ENCODE measurements at regions not wholly inside any gene's neighbourhood (a gene's known extent, or its start where the extent isn't known, plus 50 kb on each side); places are given as distances from the start of the nearest gene placed in this dataset.

DNA sequence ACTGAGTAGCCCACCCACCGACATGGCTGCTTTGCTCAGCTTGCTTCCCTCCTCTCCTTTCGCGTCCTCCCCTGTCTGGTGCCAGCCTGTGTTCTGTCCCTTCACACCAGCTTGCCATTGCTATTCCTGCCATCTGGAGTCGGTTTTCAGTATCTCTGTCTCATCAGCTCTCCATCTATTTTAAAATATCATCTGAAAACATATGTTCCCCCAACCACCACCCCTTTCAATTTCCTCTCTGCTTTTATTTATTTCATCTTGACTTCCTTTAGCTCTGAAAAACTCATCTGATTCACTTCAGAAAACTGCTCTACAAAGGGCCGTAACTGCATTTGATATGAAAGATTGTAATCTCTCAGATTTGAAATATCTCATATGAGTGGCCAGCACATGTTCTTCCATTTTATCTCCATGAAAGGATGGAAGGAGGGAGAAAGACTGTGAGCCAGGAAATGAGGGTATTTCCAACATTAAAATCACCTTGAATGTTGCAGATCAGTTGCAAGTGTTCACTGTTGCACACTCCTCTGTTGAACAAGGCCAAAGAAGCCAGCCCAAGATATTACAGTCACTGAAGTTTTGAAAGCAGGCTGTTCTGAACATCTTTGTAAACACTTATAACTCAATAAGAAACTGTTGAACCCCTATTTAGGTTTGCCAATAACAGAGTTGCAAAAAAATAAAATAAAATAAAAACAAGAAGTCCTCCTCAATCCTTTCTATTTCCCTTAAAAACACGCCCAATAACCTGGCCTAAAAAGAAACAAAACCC is 202.4 kb upstream of the NEBL start:
- no peak overlapping the region for H3K4me3 ChIP-seq (ENCODE audit: insufficient read length, low read depth)
- H3K9me3 ChIP-seq (ENCODE audit: insufficient read depth, low read length), result no peaks in the 10 kb centered on the region
- H3K9ac ChIP-seq (ENCODE audit: insufficient read length, low read depth), result no peak overlapping the region
- DNase-seq (ENCODE audit: low read depth, low spot score), result no peak
- no peaks in the 10 kb centered on the region for H3K4me1 ChIP-seq (ENCODE audit: insufficient read depth, insufficient read length)
- H3K27me3 ChIP-seq (ENCODE audit: insufficient read depth, insufficient read length), result no peaks in the 10 kb centered on the region
- no peak for TF ChIP-seq ZNF274 (IDR thresholded peaks at IDR 0.05; ENCODE audit: low read depth, low read length)
- TF ChIP-seq YY1 (IDR thresholded peaks at IDR 0.05; ENCODE audit: insufficient read depth, insufficient read length), result no peak
- no peak for TF ChIP-seq SUZ12 (IDR thresholded peaks at IDR 0.05; ENCODE audit: extremely low read depth, insufficient read depth, insufficient read length)
- H3K36me3 ChIP-seq (ENCODE audit: insufficient read depth, insufficient read length, low read length), result no peaks in the 10 kb centered on the region

DNA sequence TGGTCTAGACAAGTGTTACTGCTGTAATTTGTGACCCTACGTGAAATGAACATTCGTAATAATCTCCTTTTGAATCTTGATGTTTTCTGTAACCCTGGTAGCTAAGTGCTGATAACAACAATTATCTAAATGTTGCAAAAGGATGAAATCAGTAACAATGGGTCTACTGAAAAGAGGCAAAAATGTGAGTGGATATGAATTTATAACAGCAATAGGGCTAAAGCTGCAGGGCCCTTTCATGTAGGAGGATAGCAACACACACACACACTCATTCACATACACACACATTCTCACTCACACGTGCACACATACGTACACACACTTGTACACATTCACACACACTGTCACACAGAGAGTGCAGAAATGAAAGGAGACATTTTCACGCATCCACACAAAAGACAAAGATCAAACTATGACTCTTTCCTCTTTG is 200.8 kb upstream of the NEBL start:
- DNase-seq (ENCODE audit: low read depth, low spot score), result no peak
- no peak overlapping the region for H3K9ac ChIP-seq (ENCODE audit: insufficient read length, low read depth)
- TF ChIP-seq YY1 (IDR thresholded peaks at IDR 0.05; ENCODE audit: insufficient read depth, insufficient read length) (no peak), SUZ12 (IDR thresholded peaks at IDR 0.05; ENCODE audit: extremely low read depth, insufficient read depth, insufficient read length) (no peak), ZNF274 (IDR thresholded peaks at IDR 0.05; ENCODE audit: low read depth, low read length) (no peak)
- no peaks in the 10 kb centered on the region for H3K4me1 ChIP-seq (ENCODE audit: insufficient read depth, insufficient read length)
- H3K36me3 ChIP-seq (ENCODE audit: insufficient read depth, insufficient read length, low read length), result no peaks in the 10 kb centered on the region
- H3K9me3 ChIP-seq (ENCODE audit: insufficient read depth, low read length), result no peaks in the 10 kb centered on the region
- no peaks in the 10 kb centered on the region for H3K27me3 ChIP-seq (ENCODE audit: insufficient read depth, insufficient read length)
- no peak overlapping the region for H3K4me3 ChIP-seq (ENCODE audit: insufficient read length, low read depth)

GRCh38 chr10:21095494-21096055 is 198.5 kb upstream of the NEBL start:
- Histone ChIP-seq H3K4me1 (ENCODE audit: insufficient read depth, insufficient read length) (no peaks in the 10 kb centered on the region), H3K9ac (ENCODE audit: insufficient read length, low read depth) (no peak overlapping the region), H3K27me3 (ENCODE audit: insufficient read depth, insufficient read length) (no peaks in the 10 kb centered on the region), H3K9me3 (ENCODE audit: insufficient read depth, low read length) (no peaks in the 10 kb centered on the region), H3K36me3 (ENCODE audit: insufficient read depth, insufficient read length, low read length) (no peaks in the 10 kb centered on the region), H3K4me3 (ENCODE audit: insufficient read length, low read depth) (no peak overlapping the region)
- no peak for DNase-seq (ENCODE audit: low read depth, low spot score)
- no peak for TF ChIP-seq ZNF274 (IDR thresholded peaks at IDR 0.05; ENCODE audit: low read depth, low read length)
- TF ChIP-seq SUZ12 (IDR thresholded peaks at IDR 0.05; ENCODE audit: extremely low read depth, insufficient read depth, insufficient read length), result no peak
- no peak for TF ChIP-seq YY1 (IDR thresholded peaks at IDR 0.05; ENCODE audit: insufficient read depth, insufficient read length)

DNA sequence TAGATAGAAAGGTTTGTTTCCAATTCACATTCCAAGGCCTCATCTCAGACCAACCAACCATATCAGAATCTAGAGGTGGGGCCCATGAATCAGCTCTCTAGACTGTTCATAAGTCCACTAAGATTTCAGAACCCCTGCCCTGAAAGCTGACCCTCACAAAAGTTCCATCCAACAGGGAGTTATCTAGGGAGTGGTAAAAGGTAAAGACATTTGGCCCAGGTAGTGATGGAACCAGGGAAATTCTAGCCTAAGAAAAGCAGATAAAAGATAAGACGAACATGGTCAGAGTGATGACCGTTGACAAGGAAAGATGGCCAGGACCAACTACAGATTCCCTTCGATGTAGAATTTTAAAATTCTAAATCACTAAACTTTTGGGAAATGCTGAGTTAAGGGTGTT is 198.0 kb upstream of the NEBL start:
- no peak overlapping the region for H3K9ac ChIP-seq (ENCODE audit: insufficient read length, low read depth)
- H3K27me3 ChIP-seq (ENCODE audit: insufficient read depth, insufficient read length), result no peaks in the 10 kb centered on the region
- H3K36me3 ChIP-seq (ENCODE audit: insufficient read depth, insufficient read length, low read length), result no peaks in the 10 kb centered on the region
- H3K4me1 ChIP-seq (ENCODE audit: insufficient read depth, insufficient read length), result no peaks in the 10 kb centered on the region
- H3K4me3 ChIP-seq (ENCODE audit: insufficient read length, low read depth), result no peak overlapping the region
- no peaks in the 10 kb centered on the region for H3K9me3 ChIP-seq (ENCODE audit: insufficient read depth, low read length)
- TF ChIP-seq YY1 (IDR thresholded peaks at IDR 0.05; ENCODE audit: insufficient read depth, insufficient read length) (no peak), ZNF274 (IDR thresholded peaks at IDR 0.05; ENCODE audit: low read depth, low read length) (no peak), SUZ12 (IDR thresholded peaks at IDR 0.05; ENCODE audit: extremely low read depth, insufficient read depth, insufficient read length) (no peak)
- no peak for DNase-seq (ENCODE audit: low read depth, low spot score)

DNA sequence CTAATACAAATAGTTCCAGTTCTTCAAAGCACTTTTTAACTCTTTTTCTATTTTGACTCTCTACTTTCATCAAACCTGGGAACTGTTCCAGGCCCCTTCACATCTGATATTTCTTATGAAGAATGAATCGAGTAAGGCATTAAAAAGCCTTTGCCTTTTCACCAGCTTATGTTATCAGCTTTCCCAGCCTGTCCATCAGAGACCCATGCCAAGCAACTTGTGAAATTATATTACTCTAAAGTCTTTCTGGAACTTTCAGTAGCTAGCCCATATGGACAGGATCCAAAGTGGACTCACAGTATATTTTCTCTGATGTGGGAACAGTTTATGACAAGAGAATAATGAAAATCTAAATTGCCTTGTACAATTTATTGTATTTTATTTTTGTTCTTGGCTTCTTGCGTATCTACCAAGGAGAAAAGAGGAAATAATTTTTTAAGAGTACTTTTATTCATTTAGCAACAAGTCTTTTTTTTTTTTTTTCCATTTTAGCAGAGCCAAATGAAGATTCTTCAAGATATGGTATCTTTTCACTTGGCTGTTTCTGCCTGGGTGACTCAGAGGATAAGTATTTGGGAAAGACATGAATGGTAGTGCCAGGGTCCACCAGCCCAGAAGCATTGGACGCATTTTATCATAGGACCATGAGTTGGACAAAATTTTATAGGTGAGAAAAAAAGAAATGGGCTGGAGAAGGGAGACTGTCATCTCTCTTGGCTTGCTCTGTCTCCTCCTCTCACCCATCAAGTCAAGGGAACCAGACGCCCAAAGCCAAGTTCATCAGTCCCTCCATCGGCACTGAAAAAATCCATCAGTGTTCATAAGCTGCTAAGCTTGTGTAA is 195.8 kb upstream of the NEBL start:
- H3K9ac ChIP-seq (ENCODE audit: insufficient read length, low read depth), result no peak overlapping the region
- H3K4me1 ChIP-seq (ENCODE audit: insufficient read depth, insufficient read length), result no peaks in the 10 kb centered on the region
- TF ChIP-seq ZNF274 (IDR thresholded peaks at IDR 0.05; ENCODE audit: low read depth, low read length), result no peak
- no peak for TF ChIP-seq SUZ12 (IDR thresholded peaks at IDR 0.05; ENCODE audit: extremely low read depth, insufficient read depth, insufficient read length)
- TF ChIP-seq YY1 (IDR thresholded peaks at IDR 0.05; ENCODE audit: insufficient read depth, insufficient read length), result no peak
- H3K4me3 ChIP-seq (ENCODE audit: insufficient read length, low read depth), result no peak overlapping the region
- DNase-seq (ENCODE audit: low read depth, low spot score), result no peak
- no peaks in the 10 kb centered on the region for H3K27me3 ChIP-seq (ENCODE audit: insufficient read depth, insufficient read length)
- H3K9me3 ChIP-seq (ENCODE audit: insufficient read depth, low read length), result no peaks in the 10 kb centered on the region
- H3K36me3 ChIP-seq (ENCODE audit: insufficient read depth, insufficient read length, low read length), result no peaks in the 10 kb centered on the region

DNA sequence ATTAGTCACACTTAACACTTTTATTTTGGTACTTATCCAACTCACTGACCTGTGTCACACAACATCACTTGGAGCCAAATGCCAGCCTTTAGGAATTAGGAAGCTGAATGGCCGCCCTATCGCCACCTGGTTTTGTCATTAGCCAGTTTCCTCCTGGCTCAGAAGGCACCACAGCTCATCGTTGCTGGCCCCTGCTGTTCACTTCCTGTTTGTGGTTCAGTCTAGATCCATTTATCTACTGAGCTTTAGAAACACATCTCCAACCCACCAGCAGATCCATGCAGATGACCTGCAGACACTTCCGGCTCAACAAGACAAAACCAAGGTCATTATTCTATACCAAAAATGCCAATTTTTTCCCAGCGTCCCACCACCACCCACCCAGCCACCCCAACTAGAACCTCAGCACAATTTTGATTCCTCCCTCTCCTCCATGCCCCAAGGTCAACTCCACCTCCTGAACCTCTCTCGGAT is 193.5 kb upstream of the NEBL start:
- no peak overlapping the region for H3K9ac ChIP-seq (ENCODE audit: insufficient read length, low read depth)
- DNase-seq (ENCODE audit: low read depth, low spot score), result no peak
- no peaks in the 10 kb centered on the region for H3K9me3 ChIP-seq (ENCODE audit: insufficient read depth, low read length)
- H3K4me1 ChIP-seq (ENCODE audit: insufficient read depth, insufficient read length), result no peaks in the 10 kb centered on the region
- no peaks in the 10 kb centered on the region for H3K36me3 ChIP-seq (ENCODE audit: insufficient read depth, insufficient read length, low read length)
- no peak overlapping the region for H3K4me3 ChIP-seq (ENCODE audit: insufficient read length, low read depth)
- TF ChIP-seq ZNF274 (IDR thresholded peaks at IDR 0.05; ENCODE audit: low read depth, low read length) (no peak), SUZ12 (IDR thresholded peaks at IDR 0.05; ENCODE audit: extremely low read depth, insufficient read depth, insufficient read length) (no peak), YY1 (IDR thresholded peaks at IDR 0.05; ENCODE audit: insufficient read depth, insufficient read length) (no peak)
- no peaks in the 10 kb centered on the region for H3K27me3 ChIP-seq (ENCODE audit: insufficient read depth, insufficient read length)

DNA sequence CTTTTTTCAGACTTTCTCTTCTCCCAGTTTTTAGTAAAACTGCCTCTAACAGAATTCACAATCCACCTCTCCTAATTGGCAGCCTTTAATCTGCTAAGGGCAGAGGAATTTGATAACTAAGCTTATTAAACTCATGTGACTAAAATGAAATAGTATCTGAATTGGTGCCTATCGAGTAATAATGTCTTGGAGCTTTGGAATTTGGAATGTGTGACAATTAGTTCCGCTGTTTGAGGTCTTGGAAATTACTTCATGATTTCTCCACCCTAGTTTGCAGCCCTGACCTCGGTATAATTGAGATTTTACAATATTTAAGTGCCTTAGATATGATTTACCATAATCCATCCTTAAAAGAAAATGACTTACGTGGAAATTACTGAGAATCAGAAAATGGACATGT is 190.4 kb upstream of the NEBL start:
- DNase-seq (ENCODE audit: low read depth, low spot score), result no peak
- no peaks in the 10 kb centered on the region for H3K36me3 ChIP-seq (ENCODE audit: insufficient read depth, insufficient read length, low read length)
- TF ChIP-seq ZNF274 (IDR thresholded peaks at IDR 0.05; ENCODE audit: low read depth, low read length) (no peak), YY1 (IDR thresholded peaks at IDR 0.05; ENCODE audit: insufficient read depth, insufficient read length) (no peak), SUZ12 (IDR thresholded peaks at IDR 0.05; ENCODE audit: extremely low read depth, insufficient read depth, insufficient read length) (no peak)
- no peaks in the 10 kb centered on the region for H3K9me3 ChIP-seq (ENCODE audit: insufficient read depth, low read length)
- no peaks in the 10 kb centered on the region for H3K4me1 ChIP-seq (ENCODE audit: insufficient read depth, insufficient read length)
- H3K9ac ChIP-seq (ENCODE audit: insufficient read length, low read depth), result no peak overlapping the region
- no peaks in the 10 kb centered on the region for H3K27me3 ChIP-seq (ENCODE audit: insufficient read depth, insufficient read length)
- H3K4me3 ChIP-seq (ENCODE audit: insufficient read length, low read depth), result no peak overlapping the region

Measured in NT2/D1 (cell line).